GM12864 (cell line): ENCODE measurements at regions not wholly inside any gene's neighbourhood (a gene's known extent, or its start where the extent isn't known, plus 50 kb on each side); places are given as distances from the start of the nearest gene placed in this dataset.

Experiments used
- DNase-seq: peaks from one replicate; pipeline ENCODE4 v3.0.0-alpha.2; 2011; ENCODE audit warnings: low read depth
- H3K4me3 ChIP-seq: 2 replicates; pipeline ENCODE4 v1.5.1; 2011; ENCODE audit warnings: mild to moderate bottlenecking, low read depth, low read length, control low read depth
- CTCF ChIP-seq: IDR thresholded peaks from 2 replicates; pipeline ENCODE4 v1.5.1; 2011; ENCODE audit warnings: low read depth, mild to moderate bottlenecking, moderate library complexity, low read length, control low read depth, inconsistent platforms; ENCODE audit errors: missing control alignments

- H3K4me3 ChIP-seq: no peak overlapping the region
- no peak for TF ChIP-seq CTCF
- DNase-seq: no peak
Observed at GRCh38 chr1:223445402-223445801, 52.2 kb downstream of the CCDC185 start.

GRCh38 chr1:223453902-223454301 is 60.7 kb downstream of the CCDC185 start:
- TF ChIP-seq CTCF: no peak
- DNase-seq: no peak
- no peak overlapping the region for H3K4me3 ChIP-seq

- H3K4me3 ChIP-seq: no peak overlapping the region
- DNase-seq: no peak
- TF ChIP-seq CTCF: no peak
Observed at GRCh38 chr1:223454959-223455358, 61.7 kb downstream of the CCDC185 start.

GRCh38 chr1:223455470-223455869 is 62.3 kb downstream of the CCDC185 start:
- no peak for DNase-seq
- TF ChIP-seq CTCF: no peak
- H3K4me3 ChIP-seq: no peak overlapping the region

- H3K4me3 ChIP-seq: no peak overlapping the region
- DNase-seq: no peak
- no peak for TF ChIP-seq CTCF
Observed at GRCh38 chr1:223456747-223457146, 63.5 kb downstream of the CCDC185 start.

- DNase-seq: no peak
- TF ChIP-seq CTCF: no peak
- H3K4me3 ChIP-seq: no peak overlapping the region
Observed at GRCh38 chr1:223460566-223461189, 67.5 kb downstream of the CCDC185 start.

- no peak for TF ChIP-seq CTCF
- no peak overlapping the region for H3K4me3 ChIP-seq
- no peak for DNase-seq
Observed at GRCh38 chr1:223462047-223462630, 68.9 kb downstream of the CCDC185 start.
